Activated T-cell treated with anti-CD3 and anti-CD28 coated beads, Interleukin-2, amount 50 U/mL, for 72 hours (primary cell): ENCODE measurements at regions not wholly inside any gene's neighbourhood (a gene's known extent, or its start where the extent isn't known, plus 50 kb on each side); places are given as distances from the start of the nearest gene placed in this dataset.

Source experiments
- ATAC-seq, 2 donors: fragments of 150-1000 bp; cut with Tn5 transposase; replicated peaks in 1 of 2; 2 replicates each; pipeline ENCODE4 v1.10.0; 2021; ENCODE audit warnings: moderate library complexity in 2 of 2, mild to moderate bottlenecking in 1 of 2
- DNase-seq, 2 donors: peaks; one replicate each; pipeline ENCODE4 v3.0.0; 2021 to 2022; ENCODE audit warnings: mixed read lengths in 1 of 2
- H3K27ac Mint-ChIP-seq: one replicate; pipeline ENCODE4 v1.8.0; 2022; ENCODE audit warnings: mild to moderate bottlenecking, moderate library complexity, mixed read lengths
- H3K27me3 Mint-ChIP-seq: one replicate; pipeline ENCODE4 v1.8.0; 2022; ENCODE audit warnings: low read depth, mixed read lengths
- H3K36me3 Mint-ChIP-seq, 2 donors: one replicate each; pipeline ENCODE4 v1.8.0; 2022; ENCODE audit warnings: mixed read lengths in 2 of 2, mild to moderate bottlenecking in 1 of 2; ENCODE audit not compliant: insufficient read depth in 2 of 2
- H3K4me1 Mint-ChIP-seq: one replicate; pipeline ENCODE4 v1.8.0; 2022; ENCODE audit warnings: low read depth, mixed read lengths
- H3K4me3 Mint-ChIP-seq, 2 donors: one replicate each; pipeline ENCODE4 v1.8.0; 2022; ENCODE audit warnings: mild to moderate bottlenecking in 2 of 2, mixed read lengths in 2 of 2, moderate library complexity in 2 of 2
- H3K9me3 Mint-ChIP-seq, 2 donors: one replicate each; pipeline ENCODE4 v1.8.0; 2022; ENCODE audit warnings: mixed read lengths in 2 of 2

DNA sequence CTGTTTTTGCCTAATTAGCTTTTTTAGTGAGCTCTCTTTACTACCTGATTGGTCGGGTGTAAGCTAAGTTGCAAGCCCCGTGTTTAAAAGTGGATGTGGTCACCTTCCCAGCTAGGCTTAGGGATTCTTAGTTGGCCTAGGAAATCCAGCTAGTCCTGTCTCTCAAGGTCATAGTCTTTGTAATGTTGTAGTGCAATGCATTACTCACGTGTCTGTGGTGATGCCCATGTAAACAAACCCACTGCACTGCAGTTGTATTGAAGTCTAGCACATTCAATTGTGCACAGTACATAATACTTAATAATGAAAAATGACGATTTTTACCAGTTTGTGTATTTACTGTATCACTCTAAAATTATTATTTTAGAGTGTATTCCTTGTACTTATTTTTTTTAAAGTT is 335.5 kb downstream of the NUAK1 start:
- Mint-ChIP-seq H3K4me1 (no peaks in the 10 kb centered on the region), H3K4me3 (no peak overlapping the region), H3K27me3 (no peaks in the 10 kb centered on the region), H3K36me3 (no peaks in the 10 kb centered on the region), H3K9me3 (peaks cover 2 to 10% of the 10 kb centered on the region in 2 donors), H3K27ac (no peak overlapping the region)
- ATAC-seq (no peak), DNase-seq (no peak)

DNA sequence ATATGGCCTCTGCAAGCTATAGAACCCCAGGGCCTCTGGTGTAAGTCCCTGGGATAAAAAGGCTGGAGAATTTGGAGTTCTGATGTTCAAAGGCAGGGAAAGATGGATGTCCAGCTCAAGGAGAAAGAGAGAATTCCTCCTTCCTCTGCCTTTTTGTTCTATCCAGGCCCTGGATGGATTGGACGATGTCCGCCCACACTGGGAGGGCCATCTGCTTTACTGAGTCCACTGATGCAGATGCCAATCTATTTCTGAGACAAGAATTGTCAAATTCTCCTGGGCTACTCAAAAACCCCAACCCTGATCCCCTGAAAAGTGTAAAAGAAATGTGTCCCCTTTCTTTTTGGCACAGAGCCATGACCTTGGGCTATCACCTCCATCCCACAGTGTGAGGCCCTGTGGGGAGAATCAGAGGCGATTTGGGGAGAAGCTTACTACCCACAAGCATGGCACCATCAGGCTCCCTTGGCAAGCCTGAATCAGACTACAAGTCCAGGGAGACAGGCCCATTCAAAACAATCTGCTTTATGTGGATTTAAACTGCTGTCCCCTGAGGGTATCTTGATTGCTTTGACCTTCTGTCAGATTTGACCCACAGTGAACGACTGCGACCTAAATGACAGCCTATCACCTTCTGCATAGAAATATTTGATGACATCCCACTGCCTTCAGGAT is 334.0 kb downstream of the NUAK1 start:
- H3K36me3 Mint-ChIP-seq: no peaks in the 10 kb centered on the region
- no peaks in the 10 kb centered on the region for H3K4me1 Mint-ChIP-seq
- H3K27ac Mint-ChIP-seq: no peak overlapping the region
- DNase-seq: no peak
- no peak for ATAC-seq
- no peak overlapping the region for H3K4me3 Mint-ChIP-seq
- H3K9me3 Mint-ChIP-seq: peaks cover 2 to 4% of the 10 kb centered on the region in 2 donors
- no peaks in the 10 kb centered on the region for H3K27me3 Mint-ChIP-seq

DNA sequence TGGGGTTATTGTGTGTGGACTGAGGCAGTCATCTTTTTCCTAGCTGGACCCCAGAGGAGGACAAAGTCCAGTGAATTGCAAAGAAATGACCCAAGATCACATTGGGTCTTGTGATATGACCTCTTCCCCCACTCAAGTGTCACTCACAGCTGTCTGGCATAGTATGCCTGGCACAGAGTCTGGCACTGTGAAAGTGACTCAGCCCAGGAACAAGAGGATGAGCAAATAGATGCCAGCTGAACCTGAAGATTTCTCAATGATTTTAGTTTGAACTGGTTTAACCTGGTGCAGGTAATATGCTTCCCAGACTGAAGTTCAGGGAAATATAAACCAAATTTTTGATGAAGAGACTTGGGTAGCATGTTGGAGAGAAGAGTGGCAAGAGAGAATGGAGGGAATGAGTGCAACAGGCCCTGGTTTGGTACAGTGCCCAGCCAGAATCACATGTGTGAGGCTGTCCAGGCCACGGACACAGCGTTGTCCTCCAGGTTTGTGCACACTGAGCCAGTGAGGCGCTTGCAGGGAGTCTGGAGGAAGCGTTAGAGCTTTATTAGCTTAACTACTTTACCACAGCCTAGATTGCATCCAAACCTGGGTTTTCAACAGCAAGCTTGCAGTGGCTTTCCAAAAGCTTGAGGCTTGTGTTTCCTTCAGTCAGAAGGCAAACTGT is 332.9 kb downstream of the NUAK1 start:
- Mint-ChIP-seq H3K9me3 (peaks cover 0 to 2% of the 10 kb centered on the region in 2 donors), H3K4me1 (no peaks in the 10 kb centered on the region), H3K27ac (no peak overlapping the region), H3K27me3 (no peaks in the 10 kb centered on the region), H3K4me3 (no peak overlapping the region), H3K36me3 (no peaks in the 10 kb centered on the region)
- ATAC-seq (no peak), DNase-seq (no peak)

DNA sequence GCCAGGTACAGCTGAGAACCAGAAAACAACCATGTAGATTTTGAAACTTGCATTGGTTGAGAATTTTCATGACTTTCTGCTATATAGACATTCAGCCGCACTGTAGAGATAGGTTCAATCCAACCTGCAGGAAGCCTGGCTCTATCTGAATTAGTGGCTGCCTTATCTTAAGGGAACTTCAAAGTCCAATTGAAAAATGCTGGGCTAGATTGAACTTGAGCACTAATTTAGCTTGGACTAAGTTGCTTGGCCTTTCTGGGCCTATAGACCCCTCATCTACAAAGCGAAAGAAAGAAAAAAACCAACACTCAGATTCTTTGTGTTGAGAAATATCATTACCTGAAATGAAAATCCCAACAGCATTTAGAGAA is 332.4 kb downstream of the NUAK1 start:
- Mint-ChIP-seq H3K4me1 (no peaks in the 10 kb centered on the region), H3K9me3 (peaks cover 2% of the 10 kb centered on the region in 2 donors), H3K27me3 (no peaks in the 10 kb centered on the region), H3K27ac (no peak overlapping the region), H3K4me3 (no peak overlapping the region), H3K36me3 (no peaks in the 10 kb centered on the region)
- no peak for ATAC-seq
- no peak for DNase-seq

DNA sequence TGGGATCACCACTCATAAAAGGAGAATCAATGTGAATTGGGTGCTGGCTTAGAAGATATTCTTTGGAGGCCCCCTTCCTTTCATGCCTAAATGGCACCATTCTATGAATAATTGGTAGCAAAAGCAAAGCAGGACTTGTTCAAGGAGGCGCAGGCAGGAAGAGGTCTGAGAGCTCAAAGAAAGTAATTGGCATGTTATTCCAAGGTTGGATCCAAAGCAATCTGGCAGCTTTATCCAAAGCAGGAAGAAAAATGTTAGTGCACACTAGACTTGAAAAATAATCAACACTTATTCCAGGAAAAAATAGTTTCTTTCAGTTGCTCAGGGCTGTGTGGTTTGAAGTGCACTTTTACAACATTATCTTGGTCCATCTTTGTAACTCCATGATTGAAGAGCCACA is 326.4 kb downstream of the NUAK1 start:
- Mint-ChIP-seq H3K9me3 (peaks cover 0 to 2% of the 10 kb centered on the region in 2 donors), H3K4me3 (no peak overlapping the region), H3K4me1 (no peaks in the 10 kb centered on the region), H3K27me3 (no peaks in the 10 kb centered on the region), H3K27ac (no peak overlapping the region), H3K36me3 (no peaks in the 10 kb centered on the region)
- DNase-seq (no peak), ATAC-seq (no peak)

DNA sequence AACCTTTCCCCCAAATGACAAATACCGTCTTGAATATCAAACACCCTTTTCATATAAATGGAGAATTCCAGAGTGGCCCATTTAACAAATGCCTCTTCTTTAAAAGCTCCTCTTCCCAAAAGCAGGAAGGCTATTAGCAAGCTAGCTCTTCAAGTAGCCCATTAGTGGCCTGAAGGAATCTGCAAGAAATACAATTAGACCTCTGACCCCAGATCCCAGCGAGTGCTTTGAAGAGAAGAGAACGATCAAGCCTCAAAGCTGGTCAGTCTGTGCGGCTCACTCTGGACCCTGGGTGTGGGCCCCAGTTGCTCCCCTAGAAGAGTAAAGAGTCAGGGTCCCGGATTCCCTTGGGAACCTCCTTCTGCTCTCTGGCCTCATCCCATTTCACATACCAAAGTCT is 325.6 kb downstream of the NUAK1 start:
- Mint-ChIP-seq H3K27me3 (no peaks in the 10 kb centered on the region), H3K36me3 (no peaks in the 10 kb centered on the region), H3K9me3 (peaks cover 0 to 2% of the 10 kb centered on the region in 2 donors), H3K4me1 (no peaks in the 10 kb centered on the region), H3K4me3 (no peak overlapping the region), H3K27ac (no peak overlapping the region)
- ATAC-seq (no peak), DNase-seq (no peak)

DNA sequence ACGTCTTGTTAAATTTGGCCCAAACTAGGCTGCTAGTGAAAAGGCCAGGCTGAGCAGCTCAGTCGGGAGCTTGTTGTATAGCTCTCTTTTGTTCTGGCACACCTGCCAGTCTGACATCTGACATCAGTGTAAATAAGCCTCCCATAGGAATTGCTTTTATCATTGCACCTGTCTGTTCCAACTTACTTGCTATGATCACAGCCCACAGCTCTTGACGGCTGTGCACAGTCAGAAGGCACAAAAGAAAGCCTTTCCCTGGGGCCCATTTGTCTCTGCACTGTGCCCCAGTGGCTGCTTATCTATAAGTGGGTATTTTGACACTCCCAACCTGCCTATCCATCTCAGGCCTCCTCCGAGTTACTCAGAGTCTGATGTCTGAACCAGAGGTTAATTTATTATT is 324.5 kb downstream of the NUAK1 start:
- H3K27me3 Mint-ChIP-seq: no peaks in the 10 kb centered on the region
- no peaks in the 10 kb centered on the region for H3K36me3 Mint-ChIP-seq
- no peak for DNase-seq
- H3K4me3 Mint-ChIP-seq: no peak overlapping the region
- H3K27ac Mint-ChIP-seq: no peak overlapping the region
- H3K9me3 Mint-ChIP-seq: peaks cover 0 to 2% of the 10 kb centered on the region in 2 donors
- ATAC-seq: no peak
- no peaks in the 10 kb centered on the region for H3K4me1 Mint-ChIP-seq

DNA sequence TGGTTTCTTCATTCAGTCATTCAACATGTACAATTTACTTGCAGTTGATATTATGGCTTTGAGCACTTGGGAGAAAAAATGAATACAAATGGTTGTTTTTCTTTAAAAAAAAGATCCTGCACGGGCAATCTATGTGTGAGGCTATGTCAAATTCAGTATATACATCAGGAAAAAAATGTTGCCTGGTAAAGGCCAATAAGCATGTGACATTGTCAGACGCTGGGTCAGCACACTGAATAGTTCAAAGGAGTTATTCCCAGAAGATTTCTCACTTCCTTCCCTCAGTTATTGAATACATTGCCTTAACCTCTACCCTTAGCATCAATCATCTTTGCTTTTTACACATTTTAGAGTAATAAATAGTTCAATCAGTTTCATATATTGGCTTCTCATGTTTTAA is 319.2 kb downstream of the NUAK1 start:
- Mint-ChIP-seq H3K27me3 (peaks cover 6% of the 10 kb centered on the region), H3K9me3 (peaks cover 0 to 5% of the 10 kb centered on the region in 2 donors), H3K4me3 (no peak overlapping the region), H3K27ac (no peak overlapping the region), H3K4me1 (no peaks in the 10 kb centered on the region), H3K36me3 (peaks cover 0 to 2% of the 10 kb centered on the region in 2 donors)
- DNase-seq (no peak), ATAC-seq (no peak)

DNA sequence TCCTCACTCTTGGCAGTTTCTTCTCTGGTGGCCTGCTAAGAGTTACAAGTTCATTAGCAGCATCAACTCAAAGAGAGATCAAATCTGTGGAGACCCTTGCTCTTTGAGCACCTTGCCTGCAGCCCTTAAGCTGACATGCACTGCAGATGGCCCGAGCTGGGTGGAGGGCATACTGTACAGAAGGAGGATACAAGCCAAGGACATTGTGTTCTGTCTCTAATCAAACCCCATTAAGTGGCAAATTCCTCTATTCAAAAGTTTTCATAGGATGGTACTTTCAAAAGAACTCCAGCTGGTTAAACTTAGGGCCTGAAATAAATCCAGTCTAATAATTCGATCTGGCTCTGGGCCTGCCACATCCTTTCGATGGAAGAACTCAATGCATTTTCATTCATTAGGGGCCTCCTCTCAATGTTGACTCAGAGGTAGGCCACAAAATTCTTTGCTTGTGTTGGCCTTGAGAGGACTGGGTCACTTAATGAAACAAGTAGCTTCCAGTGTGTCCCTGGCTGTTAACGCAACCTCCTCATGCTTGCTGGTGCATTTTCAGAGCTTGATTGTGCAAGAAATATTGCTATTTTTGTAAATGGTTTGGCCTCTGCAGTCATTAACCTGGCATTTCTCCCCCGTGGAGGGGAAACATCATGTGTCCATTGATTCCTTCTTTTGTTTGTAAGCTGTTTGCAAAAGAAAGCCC is 318.2 kb downstream of the NUAK1 start:
- ATAC-seq (no peak), DNase-seq (no peak)
- peaks cover 0 to 2% of the 10 kb centered on the region in 2 donors for H3K36me3 Mint-ChIP-seq
- peaks cover 6% of the 10 kb centered on the region for H3K27me3 Mint-ChIP-seq
- H3K27ac Mint-ChIP-seq: no peak overlapping the region
- H3K4me1 Mint-ChIP-seq: no peaks in the 10 kb centered on the region
- peaks cover 0 to 5% of the 10 kb centered on the region in 2 donors for H3K9me3 Mint-ChIP-seq
- H3K4me3 Mint-ChIP-seq: no peak overlapping the region

DNA sequence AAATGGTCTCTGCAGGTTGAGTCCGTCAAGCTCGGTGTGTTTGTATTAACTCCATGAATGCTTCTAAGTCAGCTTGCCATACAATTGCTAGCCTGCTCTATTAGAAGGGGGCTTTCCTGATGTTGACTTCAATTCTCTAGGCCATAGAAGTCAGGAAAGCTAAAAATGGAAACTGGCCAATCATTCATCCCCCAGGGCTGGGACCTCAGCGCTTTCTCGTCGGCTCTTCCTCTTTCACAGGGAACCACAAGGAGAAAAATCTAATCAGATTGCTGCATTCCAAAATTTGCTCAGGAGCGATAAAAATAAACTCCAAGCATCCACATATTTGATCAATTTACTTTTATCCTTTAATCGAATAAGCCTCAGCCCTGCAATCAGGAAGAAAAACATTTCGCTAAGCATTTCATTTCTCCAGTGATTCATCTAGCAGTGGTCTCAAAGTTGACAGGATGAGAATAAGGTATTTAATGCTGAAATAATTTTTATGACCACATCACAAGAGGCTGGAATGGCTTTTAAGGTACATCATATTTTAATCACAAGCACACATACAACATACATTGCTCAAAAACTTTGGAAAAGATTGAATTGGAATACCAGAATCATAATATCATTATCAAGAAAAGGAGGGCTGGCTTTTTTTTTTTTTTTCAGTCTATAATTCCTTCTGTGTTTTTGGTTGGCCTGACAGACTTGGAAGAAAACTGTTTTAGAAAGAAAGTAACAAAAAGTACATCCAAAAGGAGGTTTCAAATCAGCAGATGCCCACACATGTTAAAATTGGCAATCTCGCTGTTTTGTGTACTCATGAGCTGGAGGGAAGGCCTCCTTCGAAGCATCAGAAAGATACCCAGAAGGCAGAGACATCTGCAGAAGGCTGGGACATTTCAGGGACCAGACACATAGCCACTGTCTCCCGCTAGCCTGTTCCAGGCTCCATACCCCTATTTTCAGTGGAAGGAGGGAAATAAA is 316.3 kb downstream of the NUAK1 start:
- H3K4me3 Mint-ChIP-seq: no peak overlapping the region
- no peaks in the 10 kb centered on the region for H3K4me1 Mint-ChIP-seq
- H3K27ac Mint-ChIP-seq: no peak overlapping the region
- H3K9me3 Mint-ChIP-seq: peaks cover 0 to 7% of the 10 kb centered on the region in 2 donors
- peaks cover 1 to 2% of the 10 kb centered on the region in 2 donors for H3K36me3 Mint-ChIP-seq
- ATAC-seq (no peak), DNase-seq (no peak)
- H3K27me3 Mint-ChIP-seq: peaks cover 6% of the 10 kb centered on the region

DNA sequence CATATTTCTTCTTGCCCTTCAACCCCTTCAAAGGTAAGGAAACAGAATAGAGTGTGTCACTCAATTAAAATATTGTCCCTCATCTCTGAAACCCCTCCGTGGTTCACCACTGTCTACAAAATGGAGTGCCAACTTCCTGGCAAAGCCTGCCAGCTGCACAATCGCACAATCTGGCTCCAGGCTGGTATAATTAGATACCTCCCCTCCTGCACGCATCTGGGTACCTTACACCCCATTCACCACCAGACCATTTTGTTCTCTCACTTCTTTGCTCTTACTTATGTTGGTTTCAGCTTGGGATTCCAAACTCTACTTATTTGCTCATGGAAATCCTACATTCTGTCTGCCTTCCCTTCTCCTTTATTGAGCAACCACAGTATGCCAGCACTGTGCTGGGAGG is 314.9 kb downstream of the NUAK1 start:
- no peaks in the 10 kb centered on the region for H3K4me1 Mint-ChIP-seq
- H3K36me3 Mint-ChIP-seq: peaks cover 1 to 2% of the 10 kb centered on the region in 2 donors
- H3K27ac Mint-ChIP-seq: no peak overlapping the region
- no peak overlapping the region for H3K4me3 Mint-ChIP-seq
- peaks cover 6% of the 10 kb centered on the region for H3K27me3 Mint-ChIP-seq
- ATAC-seq (no peak), DNase-seq (no peak)
- peaks cover 0 to 7% of the 10 kb centered on the region in 2 donors for H3K9me3 Mint-ChIP-seq

DNA sequence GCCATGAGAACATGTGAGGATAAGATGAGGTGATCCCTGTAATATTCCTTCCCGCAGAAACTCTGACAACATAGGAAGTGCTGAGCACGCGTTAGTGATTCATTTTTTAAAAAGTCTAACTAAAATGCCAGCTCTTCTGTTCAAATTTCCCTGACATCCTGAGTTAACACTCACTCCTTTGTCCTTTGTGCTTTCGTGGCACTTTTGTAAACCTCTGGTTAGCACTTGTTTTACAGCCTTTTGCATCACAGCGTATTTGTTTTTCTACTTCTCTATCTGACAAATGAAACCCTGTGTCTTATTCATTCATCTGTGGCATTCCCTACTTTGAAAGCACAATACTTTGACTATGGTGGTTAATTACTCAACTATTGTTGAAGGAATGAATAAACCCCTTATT is 313.6 kb downstream of the NUAK1 start:
- Mint-ChIP-seq H3K27me3 (peaks cover 6% of the 10 kb centered on the region), H3K4me1 (no peaks in the 10 kb centered on the region), H3K9me3 (peaks cover 0 to 7% of the 10 kb centered on the region in 2 donors), H3K36me3 (peaks cover 1 to 2% of the 10 kb centered on the region in 2 donors), H3K27ac (no peak overlapping the region), H3K4me3 (no peak overlapping the region)
- no peak for DNase-seq
- no peak for ATAC-seq

DNA sequence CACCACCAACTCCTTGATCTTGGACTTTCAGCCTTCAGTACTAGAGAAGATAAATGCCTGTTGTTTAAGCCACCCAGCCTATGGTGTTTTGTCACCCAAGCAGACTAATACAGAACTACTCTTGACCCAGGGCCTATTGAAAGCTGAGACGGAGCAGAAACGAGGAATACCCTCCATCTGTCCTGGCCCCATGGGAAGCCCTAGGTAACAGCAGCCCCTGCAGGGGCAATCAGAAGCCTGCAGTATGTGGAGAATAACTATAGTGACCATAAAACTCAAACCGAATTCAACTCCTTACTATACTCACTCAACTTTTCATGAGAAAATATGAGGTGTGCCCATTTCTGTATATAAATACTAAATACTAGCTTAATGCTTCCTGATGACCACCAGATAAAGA is 307.4 kb downstream of the NUAK1 start:
- ATAC-seq (no peak), DNase-seq (no peak)
- Mint-ChIP-seq H3K4me1 (no peaks in the 10 kb centered on the region), H3K9me3 (peaks cover 0 to 1% of the 10 kb centered on the region in 2 donors), H3K4me3 (no peak overlapping the region), H3K27me3 (no peaks in the 10 kb centered on the region), H3K27ac (no peak overlapping the region), H3K36me3 (no peaks in the 10 kb centered on the region)
